HFFc6 (cell line): ENCODE measurements at regions not wholly inside any gene's neighbourhood (a gene's known extent, or its start where the extent isn't known, plus 50 kb on each side); places are given as distances from the start of the nearest gene placed in this dataset.
A peak's percentile ranks its signal among the peaks of the same experiment; 100 is the strongest.

Experiments used
- DNase-seq: peaks from one replicate; pipeline ENCODE4 v3.0.0-alpha.2; 2018
- H3K27ac Mint-ChIP-seq: 2 replicates; pipeline ENCODE4 v1.8.0; 2020; ENCODE audit warnings: mild to moderate bottlenecking, mixed read lengths
- H3K27me3 Mint-ChIP-seq: 2 replicates; pipeline ENCODE4 v1.8.0; 2021; ENCODE audit warnings: mild to moderate bottlenecking, moderate library complexity, mixed read lengths; ENCODE audit not compliant: insufficient read depth
- H3K36me3 Mint-ChIP-seq: 2 replicates; pipeline ENCODE4 v1.8.0; 2021; ENCODE audit warnings: low read depth, mixed read lengths
- H3K4me1 Mint-ChIP-seq: 2 replicates; pipeline ENCODE4 v1.8.0; 2020; ENCODE audit warnings: low read depth, mixed read lengths
- H3K4me3 Mint-ChIP-seq: 2 replicates; pipeline ENCODE4 v1.8.0; 2020; ENCODE audit warnings: mild to moderate bottlenecking, moderate library complexity, mixed read lengths
- H3K9me3 Mint-ChIP-seq: 2 replicates; pipeline ENCODE4 v1.8.0; 2020; ENCODE audit warnings: mild to moderate bottlenecking, mixed read lengths
- CTCF ChIP-seq: fragments of 200-600 bp; sonication (generic); IDR thresholded peaks from 2 replicates; pipeline ENCODE4 v1.5.0; 2021; ENCODE audit warnings: antibody characterized with exemption, mild to moderate bottlenecking

- Mint-ChIP-seq H3K36me3 (no peaks in the 10 kb centered on the region), H3K9me3 (peaks cover 46% of the 10 kb centered on the region), H3K4me3 (no peak overlapping the region), H3K27me3 (no peaks in the 10 kb centered on the region; the same call in 1 of the 2 replicates), H3K4me1 (no peaks in the 10 kb centered on the region), H3K27ac (no peak overlapping the region)
- DNase-seq: no peak
- peak; percentile 20; the same call in 1 of the 2 replicates for TF ChIP-seq CTCF
These were observed 338.3 kb upstream of the CHD6 start for GRCh38 chr20:41956338-41957074.

- Mint-ChIP-seq H3K27me3 (no peaks in the 10 kb centered on the region), H3K9me3 (peaks cover 45% of the 10 kb centered on the region)
- DNase-seq: no peak
These were observed 334.0 kb upstream of the CHD6 start for GRCh38 chr20:41952166-41952565.

GRCh38 chr20:41951615-41952014 is 333.4 kb upstream of the CHD6 start:
- no peak for DNase-seq
- no peaks in the 10 kb centered on the region for H3K4me1 Mint-ChIP-seq
- H3K36me3 Mint-ChIP-seq: peaks cover 6% of the 10 kb centered on the region; the same call in 1 of the 2 replicates
- H3K9me3 Mint-ChIP-seq: peaks cover 40% of the 10 kb centered on the region
- no peaks in the 10 kb centered on the region for H3K27me3 Mint-ChIP-seq
- no peak overlapping the region for H3K27ac Mint-ChIP-seq
- TF ChIP-seq CTCF: no peak
- no peak overlapping the region for H3K4me3 Mint-ChIP-seq

More at GRCh38 chr20:41952166-41952565, 334.0 kb upstream of the CHD6 start:
- Mint-ChIP-seq H3K36me3 (peaks cover 6% of the 10 kb centered on the region; the same call in 1 of the 2 replicates), H3K27ac (no peak overlapping the region), H3K4me1 (no peaks in the 10 kb centered on the region), H3K4me3 (no peak overlapping the region)
- no peak for TF ChIP-seq CTCF

DNA sequence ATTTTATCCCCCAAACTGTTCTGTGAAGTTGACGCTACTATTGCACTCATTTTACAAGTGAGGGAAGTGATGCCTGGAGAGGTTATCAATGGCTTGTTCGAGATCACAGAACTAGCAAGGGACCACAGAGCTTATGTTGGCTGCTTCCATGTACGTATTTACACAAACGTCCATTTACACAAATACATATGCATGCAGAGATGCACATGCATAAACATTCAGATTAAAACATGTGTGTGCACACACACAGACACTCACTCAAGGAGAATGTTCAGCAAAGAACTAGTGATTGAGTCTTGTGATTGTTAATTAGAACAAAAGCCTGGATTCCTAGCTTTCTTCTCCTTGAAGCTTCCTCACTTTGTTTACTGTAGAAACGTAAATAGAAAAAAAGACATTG is 321.5 kb upstream of the CHD6 start:
- H3K4me3 Mint-ChIP-seq: no peak overlapping the region
- no peaks in the 10 kb centered on the region for H3K4me1 Mint-ChIP-seq
- no peak overlapping the region for H3K27ac Mint-ChIP-seq
- no peaks in the 10 kb centered on the region; the same call in 1 of the 2 replicates for H3K27me3 Mint-ChIP-seq
- TF ChIP-seq CTCF: no peak
- no peaks in the 10 kb centered on the region for H3K36me3 Mint-ChIP-seq
- DNase-seq: no peak
- peaks cover 42% of the 10 kb centered on the region for H3K9me3 Mint-ChIP-seq

GRCh38 chr20:41938353-41938752 is 320.2 kb upstream of the CHD6 start:
- DNase-seq: no peak
- no peaks in the 10 kb centered on the region; the same call in 1 of the 2 replicates for H3K27me3 Mint-ChIP-seq
- no peak overlapping the region for H3K4me3 Mint-ChIP-seq
- no peaks in the 10 kb centered on the region for H3K36me3 Mint-ChIP-seq
- no peak overlapping the region for H3K27ac Mint-ChIP-seq
- no peak for TF ChIP-seq CTCF
- H3K4me1 Mint-ChIP-seq: no peaks in the 10 kb centered on the region
- peaks cover 53% of the 10 kb centered on the region for H3K9me3 Mint-ChIP-seq
